GM18520 (cell line): ENCODE measurements at regions not wholly inside any gene's neighbourhood (a gene's known extent, or its start where the extent isn't known, plus 50 kb on each side); places are given as distances from the start of the nearest gene placed in this dataset.
"Not testable (repeated sequence)": the region's sequence is repeated elsewhere in the genome, so short reads cannot be mapped to it uniquely, and the experiment has no call there.

Experiments used
- ATAC-seq: cut with Tn5 transposase; IDR thresholded peaks from one replicate; pipeline ENCODE4 v1.9.1; 2021; ENCODE audit not compliant: unreplicated experiment

GRCh38 chr14:105600195-105600938 is 74.0 kb downstream of the TMEM121 start:
- not testable (repeated sequence) for ATAC-seq

GRCh38 chr14:105600939-105601359 is 74.6 kb downstream of the TMEM121 start:
- no peak for ATAC-seq

- ATAC-seq = no peak
These were observed 75.2 kb downstream of the TMEM121 start for GRCh38 chr14:105601360-105602242.

GRCh38 chr14:105602243-105602750 is 75.9 kb downstream of the TMEM121 start:
- no peak for ATAC-seq

- ATAC-seq = no peak
These were observed 76.7 kb downstream of the TMEM121 start for GRCh38 chr14:105602799-105603793.

GRCh38 chr14:105604531-105605463 is 78.4 kb downstream of the TMEM121 start:
- ATAC-seq = not testable (repeated sequence)

GRCh38 chr14:105605464-105606304 is 79.3 kb downstream of the TMEM121 start:
- no peak for ATAC-seq

- not testable (repeated sequence) for ATAC-seq
These were observed 80.1 kb downstream of the TMEM121 start for GRCh38 chr14:105606305-105606975.

- ATAC-seq = not testable (repeated sequence)
These were observed 80.6 kb downstream of the TMEM121 start for GRCh38 chr14:105607025-105607424.

- not testable (repeated sequence) for ATAC-seq
These were observed 88.6 kb downstream of the TMEM121 start for GRCh38 chr14:105614987-105615386.

GRCh38 chr14:105615986-105616801 is 89.8 kb downstream of the TMEM121 start:
- not testable (repeated sequence) for ATAC-seq

GRCh38 chr14:105616802-105617192 is 90.4 kb downstream of the TMEM121 start:
- no peak for ATAC-seq

GRCh38 chr14:105617201-105617777 is 90.9 kb downstream of the TMEM121 start:
- ATAC-seq = no peak

- ATAC-seq = not testable (repeated sequence)
These were observed 91.4 kb downstream of the TMEM121 start for GRCh38 chr14:105617805-105618204.

- not testable (repeated sequence) for ATAC-seq
These were observed 92.9 kb downstream of the TMEM121 start for GRCh38 chr14:105619324-105619723.

- not testable (repeated sequence) for ATAC-seq
These were observed 93.9 kb downstream of the TMEM121 start for GRCh38 chr14:105620178-105620864.
